SK-N-SH (cell line): ENCODE measurements at regions not wholly inside any gene's neighbourhood (a gene's known extent, or its start where the extent isn't known, plus 50 kb on each side); places are given as distances from the start of the nearest gene placed in this dataset.

Experiments used
- CTCF ChIA-PET: fragments of 300-600, 350-600 bp; formaldehyde crosslinking; extraction: SDS; loops from one replicate; lab custom pipeline; 2021; lab: Yijun Ruan, JAX
- POLR2A ChIA-PET: fragments of 350-600 bp; sonication (Branson Sonifier 250); formaldehyde crosslinking; extraction: SDS; loops from one replicate; lab custom pipeline; 2020; ENCODE audit warnings: antibody characterized with exemption, inconsistent platforms; lab: Yijun Ruan, JAX
- DNase-seq: peaks from one replicate; pipeline ENCODE4 v3.0.0; 2012
- H2AFZ ChIP-seq: fragments of 200-600 bp; sonication (generic); 2 replicates; pipeline ENCODE4 v1.8.1; 2016; ENCODE audit warnings: antibody characterized with exemption, mild to moderate bottlenecking, low read depth
- H3F3A ChIP-seq: fragments of 200-600 bp; sonication (generic); replicated peaks from 2 replicates; pipeline ENCODE3; 2016; ENCODE audit warnings: antibody characterized with exemption, mild to moderate bottlenecking; ENCODE audit not compliant: insufficient read depth
- H3K27ac ChIP-seq, 2 experiments: fragments of 200-500 bp in 1 of 2; fragments of 200-600 bp in 1 of 2; sonication (Bioruptor generic) in 1 of 2; sonication (generic), shearing (Covaris generic) in 1 of 2; 2 replicates each; pipeline versions ENCODE4 v1.5.1 to v1.6.1; 2014 to 2016; ENCODE audit warnings: low read depth in 2 of 2, inconsistent platforms in 1 of 2, low read length in 1 of 2, mild to moderate bottlenecking in 1 of 2, mixed read lengths in 1 of 2
- H3K27me3 ChIP-seq: fragments of 200-600 bp; sonication (generic), shearing (Covaris generic); 2 replicates; pipeline ENCODE4 v1.6.1; 2016; ENCODE audit warnings: mixed run types; ENCODE audit not compliant: insufficient read depth
- H3K36me3 ChIP-seq, 2 experiments: fragments of 200-500 bp in 1 of 2; fragments of 200-600 bp in 1 of 2; sonication (Bioruptor generic) in 1 of 2; sonication (generic) in 1 of 2; replicated peaks in 1 of 2; 2 replicates each; pipeline versions ENCODE3 to v1.5.1; 2014 to 2016; ENCODE audit warnings: low read length in 1 of 2, mild to moderate bottlenecking in 1 of 2; ENCODE audit not compliant: insufficient read depth in 2 of 2, control insufficient read depth in 1 of 2
- H3K4me1 ChIP-seq, 2 experiments: fragments of 200-500 bp in 1 of 2; fragments of 200-600 bp in 1 of 2; sonication (Bioruptor generic) in 1 of 2; sonication (generic), shearing (Covaris generic) in 1 of 2; 2 replicates each; pipeline versions ENCODE4 v1.5.1 to v1.6.1; 2014 to 2016; ENCODE audit warnings: low read depth in 1 of 2, low read length in 1 of 2, mixed run types in 1 of 2; ENCODE audit not compliant: insufficient read depth in 2 of 2, control insufficient read depth in 1 of 2
- H3K4me2 ChIP-seq: fragments of 200-600 bp; sonication (generic), shearing (Covaris generic); 2 replicates; pipeline ENCODE4 v1.6.1; 2017; ENCODE audit warnings: mixed run types
- H3K4me3 ChIP-seq, 2 experiments: fragments of 200-500 bp in 1 of 2; fragments of 200-600 bp in 1 of 2; sonication (Bioruptor generic) in 1 of 2; sonication (generic), shearing (Covaris generic) in 1 of 2; 2 replicates each; pipeline versions ENCODE4 v1.5.1 to v1.8.1; 2014 to 2016; ENCODE audit warnings: low read depth in 2 of 2, inconsistent platforms in 1 of 2, low read length in 1 of 2, mild to moderate bottlenecking in 1 of 2, mixed read lengths in 1 of 2, moderate library complexity in 1 of 2
- H3K79me2 ChIP-seq: fragments of 200-600 bp; sonication (generic); 2 replicates; pipeline ENCODE4 v1.8.1; 2017; ENCODE audit warnings: mild to moderate bottlenecking; ENCODE audit not compliant: insufficient read depth
- H3K9ac ChIP-seq: fragments of 200-600 bp; sonication (generic); 2 replicates; pipeline ENCODE4 v1.6.1; 2017; ENCODE audit warnings: mixed run types
- H3K9me2 ChIP-seq: fragments of 200-600 bp; sonication (generic); 2 replicates; pipeline ENCODE4 v1.6.1; 2017; ENCODE audit warnings: mixed run types
- H3K9me3 ChIP-seq: fragments of 200-600 bp; sonication (generic); 2 replicates; pipeline ENCODE4 v1.6.1; 2017; ENCODE audit warnings: mixed run types, mild to moderate bottlenecking, moderate library complexity
- H4K20me1 ChIP-seq: fragments of 200-600 bp; sonication (generic); 2 replicates; pipeline ENCODE4 v1.6.1; 2017; ENCODE audit warnings: mild to moderate bottlenecking, mixed run types; ENCODE audit not compliant: insufficient read depth
- CHD2 ChIP-seq: fragments of 150-350 bp; IDR thresholded peaks from 2 replicates; pipeline ENCODE4 v1.6.1; 2018; ENCODE audit warnings: low read length; ENCODE audit not compliant: partially characterized antibody
- FOSL2 ChIP-seq: IDR thresholded peaks from 2 replicates; pipeline ENCODE4 v1.4.0; 2012; ENCODE audit warnings: low read depth, mild to moderate bottlenecking, moderate library complexity, borderline replicate concordance
- FOXJ3 ChIP-seq: sonication (generic); formaldehyde crosslinking; IDR thresholded peaks from 2 replicates; pipeline ENCODE4 v1.5.1; 2020; ENCODE audit warnings: mild to moderate bottlenecking, missing genetic modification reagents
- FOXM1 ChIP-seq: IDR thresholded peaks from 2 replicates; pipeline ENCODE4 v1.4.0; 2012; ENCODE audit warnings: low read depth, mild to moderate bottlenecking
- JUND ChIP-seq: IDR thresholded peaks from 2 replicates; pipeline ENCODE4 v1.4.0; 2012
- MEF2A ChIP-seq: IDR thresholded peaks from 2 replicates; pipeline ENCODE4 v1.4.0; 2012; ENCODE audit warnings: low read depth, borderline replicate concordance
- NRF1 ChIP-seq: IDR thresholded peaks from 2 replicates; pipeline ENCODE4 v1.6.1; 2012; ENCODE audit warnings: low read depth, mild to moderate bottlenecking, low read length
- RAD21 ChIP-seq: IDR thresholded peaks from 2 replicates; pipeline ENCODE4 v1.6.1; 2012; ENCODE audit warnings: mild to moderate bottlenecking, low read length
- RCOR1 ChIP-seq: fragments of 150-350 bp; IDR thresholded peaks from 2 replicates; pipeline ENCODE4 v1.6.1; 2017; ENCODE audit warnings: antibody characterized with exemption, low read length
- RXRA ChIP-seq: IDR thresholded peaks from 2 replicates; pipeline ENCODE4 v1.4.0; 2012; ENCODE audit warnings: low read depth, mild to moderate bottlenecking, borderline replicate concordance
- SIN3A ChIP-seq: IDR thresholded peaks from 2 replicates; pipeline ENCODE4 v1.6.1; 2012; ENCODE audit warnings: low read depth, mild to moderate bottlenecking, low read length, moderate library complexity, borderline replicate concordance
- YY1 ChIP-seq: IDR thresholded peaks from 2 replicates; pipeline ENCODE4 v1.4.0; 2012; ENCODE audit warnings: low read depth, mild to moderate bottlenecking
- WGBS: methylation state at CpG from one replicate; pipeline ENCODE4 v1.1.6; 2017; ENCODE audit warnings: low lambda C conversion rate; 5-methylcytosine and 5-hydroxymethylcytosine counted together
- TF ChIP-seq, protein P1 (sequence below): IDR thresholded peaks from 2 replicates; pipeline ENCODE4 v1.6.1; 2012; ENCODE audit warnings: mild to moderate bottlenecking, low read depth, low read length, moderate library complexity
- TF ChIP-seq, protein P2 (sequence below): fragments of 200-600 bp; sonication (generic); IDR thresholded peaks from 2 replicates; pipeline ENCODE4 v1.6.1; 2017; ENCODE audit warnings: antibody characterized with exemption, mild to moderate bottlenecking, moderate library complexity
- TF ChIP-seq, protein P3 (sequence below): IDR thresholded peaks from 2 replicates; pipeline ENCODE4 v1.4.0; 2012; ENCODE audit warnings: low read depth, borderline replicate concordance
- TF ChIP-seq, protein P4 (sequence below): fragments of 150-350 bp; IDR thresholded peaks from 2 replicates; pipeline ENCODE4 v1.6.1; 2016; ENCODE audit warnings: mild to moderate bottlenecking, low read depth, low read length
- TF ChIP-seq, protein P5 (sequence below): IDR thresholded peaks from 2 replicates; pipeline ENCODE4 v1.4.0; 2012; ENCODE audit warnings: low read depth, borderline replicate concordance
- TF ChIP-seq, protein P6 (sequence below): fragments of 150-350 bp; IDR thresholded peaks from 2 replicates; pipeline ENCODE4 v1.6.1; 2017; ENCODE audit warnings: antibody characterized with exemption, low read length, low read depth, borderline replicate concordance

DNA sequence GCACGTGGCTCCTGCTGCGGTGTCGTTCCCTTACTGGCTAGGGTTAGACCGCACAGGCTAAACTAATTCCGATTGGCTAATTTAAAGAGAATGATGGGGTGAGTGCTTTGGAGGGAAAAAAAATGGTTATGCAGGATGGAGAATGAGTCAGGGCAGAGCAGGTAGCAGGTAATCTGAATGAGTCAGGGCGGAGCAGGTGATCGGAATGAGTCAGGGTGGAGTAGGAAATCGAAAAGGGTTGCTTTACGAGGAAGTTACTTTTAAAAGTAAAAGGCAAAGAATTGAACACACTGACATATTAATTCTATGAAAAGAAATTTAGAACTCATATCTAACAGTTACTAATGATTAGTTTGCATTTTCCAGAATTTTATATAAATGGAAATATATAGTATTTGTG lies 335.5 kb downstream of the FOXO1 start:
- Histone ChIP-seq H3K9me3 (no peaks in the 10 kb centered on the region), H3K4me3 (no peak overlapping the region), H3K4me1 (no peaks in the 10 kb centered on the region; a peak in 1 of 4 replicates), H3K9ac (no peak overlapping the region), H3F3A (no peaks in the 10 kb centered on the region), H4K20me1 (no peaks in the 10 kb centered on the region), H3K9me2 (no peaks in the 10 kb centered on the region), H3K79me2 (no peaks in the 10 kb centered on the region), H3K27me3 (no peaks in the 10 kb centered on the region), H3K4me2 (no peak overlapping the region), H2AFZ (no peak overlapping the region), H3K36me3 (no peaks in the 10 kb centered on the region), H3K27ac (no peak overlapping the region)
- no peak for TF ChIP-seq RXRA
- no peak for TF ChIP-seq MEF2A
- TF ChIP-seq, protein P1, sequence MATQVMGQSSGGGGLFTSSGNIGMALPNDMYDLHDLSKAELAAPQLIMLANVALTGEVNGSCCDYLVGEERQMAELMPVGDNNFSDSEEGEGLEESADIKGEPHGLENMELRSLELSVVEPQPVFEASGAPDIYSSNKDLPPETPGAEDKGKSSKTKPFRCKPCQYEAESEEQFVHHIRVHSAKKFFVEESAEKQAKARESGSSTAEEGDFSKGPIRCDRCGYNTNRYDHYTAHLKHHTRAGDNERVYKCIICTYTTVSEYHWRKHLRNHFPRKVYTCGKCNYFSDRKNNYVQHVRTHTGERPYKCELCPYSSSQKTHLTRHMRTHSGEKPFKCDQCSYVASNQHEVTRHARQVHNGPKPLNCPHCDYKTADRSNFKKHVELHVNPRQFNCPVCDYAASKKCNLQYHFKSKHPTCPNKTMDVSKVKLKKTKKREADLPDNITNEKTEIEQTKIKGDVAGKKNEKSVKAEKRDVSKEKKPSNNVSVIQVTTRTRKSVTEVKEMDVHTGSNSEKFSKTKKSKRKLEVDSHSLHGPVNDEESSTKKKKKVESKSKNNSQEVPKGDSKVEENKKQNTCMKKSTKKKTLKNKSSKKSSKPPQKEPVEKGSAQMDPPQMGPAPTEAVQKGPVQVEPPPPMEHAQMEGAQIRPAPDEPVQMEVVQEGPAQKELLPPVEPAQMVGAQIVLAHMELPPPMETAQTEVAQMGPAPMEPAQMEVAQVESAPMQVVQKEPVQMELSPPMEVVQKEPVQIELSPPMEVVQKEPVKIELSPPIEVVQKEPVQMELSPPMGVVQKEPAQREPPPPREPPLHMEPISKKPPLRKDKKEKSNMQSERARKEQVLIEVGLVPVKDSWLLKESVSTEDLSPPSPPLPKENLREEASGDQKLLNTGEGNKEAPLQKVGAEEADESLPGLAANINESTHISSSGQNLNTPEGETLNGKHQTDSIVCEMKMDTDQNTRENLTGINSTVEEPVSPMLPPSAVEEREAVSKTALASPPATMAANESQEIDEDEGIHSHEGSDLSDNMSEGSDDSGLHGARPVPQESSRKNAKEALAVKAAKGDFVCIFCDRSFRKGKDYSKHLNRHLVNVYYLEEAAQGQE: no peak
- TF ChIP-seq SIN3A: no peak
- TF ChIP-seq NRF1: no peak
- TF ChIP-seq, protein P2, sequence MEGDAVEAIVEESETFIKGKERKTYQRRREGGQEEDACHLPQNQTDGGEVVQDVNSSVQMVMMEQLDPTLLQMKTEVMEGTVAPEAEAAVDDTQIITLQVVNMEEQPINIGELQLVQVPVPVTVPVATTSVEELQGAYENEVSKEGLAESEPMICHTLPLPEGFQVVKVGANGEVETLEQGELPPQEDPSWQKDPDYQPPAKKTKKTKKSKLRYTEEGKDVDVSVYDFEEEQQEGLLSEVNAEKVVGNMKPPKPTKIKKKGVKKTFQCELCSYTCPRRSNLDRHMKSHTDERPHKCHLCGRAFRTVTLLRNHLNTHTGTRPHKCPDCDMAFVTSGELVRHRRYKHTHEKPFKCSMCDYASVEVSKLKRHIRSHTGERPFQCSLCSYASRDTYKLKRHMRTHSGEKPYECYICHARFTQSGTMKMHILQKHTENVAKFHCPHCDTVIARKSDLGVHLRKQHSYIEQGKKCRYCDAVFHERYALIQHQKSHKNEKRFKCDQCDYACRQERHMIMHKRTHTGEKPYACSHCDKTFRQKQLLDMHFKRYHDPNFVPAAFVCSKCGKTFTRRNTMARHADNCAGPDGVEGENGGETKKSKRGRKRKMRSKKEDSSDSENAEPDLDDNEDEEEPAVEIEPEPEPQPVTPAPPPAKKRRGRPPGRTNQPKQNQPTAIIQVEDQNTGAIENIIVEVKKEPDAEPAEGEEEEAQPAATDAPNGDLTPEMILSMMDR: no peak
- TF ChIP-seq FOSL2: no peak
- ChIA-PET CTCF (no interaction called here), POLR2A (no interaction called here)
- no peak for DNase-seq
- 83% methylated on average over 9 of the region's 9 CpGs for WGBS

DNA sequence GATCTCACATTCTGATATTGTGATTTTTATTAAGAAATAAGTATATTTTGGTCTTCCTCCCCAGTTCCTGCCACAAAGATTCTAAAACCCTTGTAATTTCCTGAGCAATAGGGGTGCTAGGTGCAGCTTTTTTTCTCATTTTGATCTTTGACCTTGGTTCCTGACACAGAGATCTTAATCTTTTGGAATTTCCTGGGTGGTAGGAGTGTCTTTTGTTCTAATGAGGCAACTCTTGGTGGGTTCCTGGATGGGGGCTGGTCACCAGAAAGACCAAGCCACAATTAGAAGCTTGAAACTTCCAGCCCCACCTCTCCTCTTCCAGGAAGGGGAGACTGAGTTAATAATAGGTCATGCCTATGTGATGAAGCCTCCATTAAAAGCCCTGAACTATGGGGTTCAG lies 334.6 kb downstream of the FOXO1 start:
- H4K20me1 ChIP-seq: no peaks in the 10 kb centered on the region
- no peak overlapping the region for H3K9ac ChIP-seq
- no peak overlapping the region for H2AFZ ChIP-seq
- ChIA-PET POLR2A (no interaction called here), CTCF (no interaction called here)
- H3K9me3 ChIP-seq: no peaks in the 10 kb centered on the region
- TF ChIP-seq RAD21 (no peak), YY1 (no peak), RCOR1 (no peak), JUND (no peak), FOXM1 (no peak), NRF1 (no peak), FOXJ3 (CRISPR knock-in tag) (no peak), CHD2 (no peak), FOSL2 (no peak)
- TF ChIP-seq, protein P3, sequence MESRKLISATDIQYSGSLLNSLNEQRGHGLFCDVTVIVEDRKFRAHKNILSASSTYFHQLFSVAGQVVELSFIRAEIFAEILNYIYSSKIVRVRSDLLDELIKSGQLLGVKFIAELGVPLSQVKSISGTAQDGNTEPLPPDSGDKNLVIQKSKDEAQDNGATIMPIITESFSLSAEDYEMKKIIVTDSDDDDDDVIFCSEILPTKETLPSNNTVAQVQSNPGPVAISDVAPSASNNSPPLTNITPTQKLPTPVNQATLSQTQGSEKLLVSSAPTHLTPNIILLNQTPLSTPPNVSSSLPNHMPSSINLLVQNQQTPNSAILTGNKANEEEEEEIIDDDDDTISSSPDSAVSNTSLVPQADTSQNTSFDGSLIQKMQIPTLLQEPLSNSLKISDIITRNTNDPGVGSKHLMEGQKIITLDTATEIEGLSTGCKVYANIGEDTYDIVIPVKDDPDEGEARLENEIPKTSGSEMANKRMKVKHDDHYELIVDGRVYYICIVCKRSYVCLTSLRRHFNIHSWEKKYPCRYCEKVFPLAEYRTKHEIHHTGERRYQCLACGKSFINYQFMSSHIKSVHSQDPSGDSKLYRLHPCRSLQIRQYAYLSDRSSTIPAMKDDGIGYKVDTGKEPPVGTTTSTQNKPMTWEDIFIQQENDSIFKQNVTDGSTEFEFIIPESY: no peak
- TF ChIP-seq, protein P4, sequence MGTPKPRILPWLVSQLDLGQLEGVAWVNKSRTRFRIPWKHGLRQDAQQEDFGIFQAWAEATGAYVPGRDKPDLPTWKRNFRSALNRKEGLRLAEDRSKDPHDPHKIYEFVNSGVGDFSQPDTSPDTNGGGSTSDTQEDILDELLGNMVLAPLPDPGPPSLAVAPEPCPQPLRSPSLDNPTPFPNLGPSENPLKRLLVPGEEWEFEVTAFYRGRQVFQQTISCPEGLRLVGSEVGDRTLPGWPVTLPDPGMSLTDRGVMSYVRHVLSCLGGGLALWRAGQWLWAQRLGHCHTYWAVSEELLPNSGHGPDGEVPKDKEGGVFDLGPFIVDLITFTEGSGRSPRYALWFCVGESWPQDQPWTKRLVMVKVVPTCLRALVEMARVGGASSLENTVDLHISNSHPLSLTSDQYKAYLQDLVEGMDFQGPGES: no peak
- TF ChIP-seq, protein P5, sequence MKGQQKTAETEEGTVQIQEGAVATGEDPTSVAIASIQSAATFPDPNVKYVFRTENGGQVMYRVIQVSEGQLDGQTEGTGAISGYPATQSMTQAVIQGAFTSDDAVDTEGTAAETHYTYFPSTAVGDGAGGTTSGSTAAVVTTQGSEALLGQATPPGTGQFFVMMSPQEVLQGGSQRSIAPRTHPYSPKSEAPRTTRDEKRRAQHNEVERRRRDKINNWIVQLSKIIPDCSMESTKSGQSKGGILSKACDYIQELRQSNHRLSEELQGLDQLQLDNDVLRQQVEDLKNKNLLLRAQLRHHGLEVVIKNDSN: no peak
- TF ChIP-seq, protein P6, sequence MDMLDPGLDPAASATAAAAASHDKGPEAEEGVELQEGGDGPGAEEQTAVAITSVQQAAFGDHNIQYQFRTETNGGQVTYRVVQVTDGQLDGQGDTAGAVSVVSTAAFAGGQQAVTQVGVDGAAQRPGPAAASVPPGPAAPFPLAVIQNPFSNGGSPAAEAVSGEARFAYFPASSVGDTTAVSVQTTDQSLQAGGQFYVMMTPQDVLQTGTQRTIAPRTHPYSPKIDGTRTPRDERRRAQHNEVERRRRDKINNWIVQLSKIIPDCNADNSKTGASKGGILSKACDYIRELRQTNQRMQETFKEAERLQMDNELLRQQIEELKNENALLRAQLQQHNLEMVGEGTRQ: no peak
- H3K4me1 ChIP-seq: no peaks in the 10 kb centered on the region; a peak in 1 of 4 replicates
- no peaks in the 10 kb centered on the region for H3K9me2 ChIP-seq
- no peak for DNase-seq
- no peak overlapping the region for H3K27ac ChIP-seq
- H3K4me2 ChIP-seq: no peak overlapping the region
- no peaks in the 10 kb centered on the region for H3K27me3 ChIP-seq
- no peaks in the 10 kb centered on the region for H3K36me3 ChIP-seq
- H3K4me3 ChIP-seq: no peak overlapping the region
- H3F3A ChIP-seq: no peaks in the 10 kb centered on the region
- no peaks in the 10 kb centered on the region for H3K79me2 ChIP-seq
